ENCODE measurements at regions not wholly inside any gene's neighbourhood (a gene's known extent, or its start where the extent isn't known, plus 50 kb on each side); places are given as distances from the start of the nearest gene placed in this dataset.

- H3K36me3 ChIP-seq (ENCODE audit: insufficient read depth): no peaks in the 10 kb centered on the region
- 0 out of 2 replicates have a peak, but pooled peaks cover 4% of the 10 kb centered on the region for H3F3A ChIP-seq (replicated peaks; ENCODE audit: low read depth)
- H4K20me1 ChIP-seq (replicated peaks; ENCODE audit: insufficient read depth): no peaks in the 10 kb centered on the region
- no peaks in the 10 kb centered on the region for H3K9me3 Mint-ChIP-seq
- peaks cover 7% of the 10 kb centered on the region for H3K4me1 ChIP-seq (ENCODE audit: insufficient read depth)
- peaks cover 17% of the 10 kb centered on the region for H3K4me1 Mint-ChIP-seq
- no peaks in the 10 kb centered on the region for H3K79me2 ChIP-seq (replicated peaks; ENCODE audit: insufficient read depth)
- H2AFZ ChIP-seq: no peak overlapping the region
- no peak overlapping the region for H3K4me3 Mint-ChIP-seq
- H3K4me2 ChIP-seq: no peak overlapping the region
- no peaks in the 10 kb centered on the region for H3K27me3 ChIP-seq (ENCODE audit: insufficient read depth)
- H3K36me3 Mint-ChIP-seq (ENCODE audit: low read depth): peaks cover 5% of the 10 kb centered on the region; the same call in 1 of the 3 replicates
- peaks cover 7% of the 10 kb centered on the region for H3K27me3 Mint-ChIP-seq (ENCODE audit: insufficient read depth, low read depth, poor library complexity)
- TF ChIP-seq NANOG (IDR thresholded peaks at IDR 0.05; ENCODE audit: borderline replicate concordance) (no peak), CREB1 (CRISPR knock-in tag; IDR thresholded peaks at IDR 0.05; ENCODE audit: low read depth) (no peak), POLR2AphosphoS5 (IDR thresholded peaks at IDR 0.05; ENCODE audit: low read depth) (no peak), EZH2phosphoT487 (IDR thresholded peaks at IDR 0.05; ENCODE audit: unreplicated experiment) (no peak), STAT1 (IDR thresholded peaks at IDR 0.05; ENCODE audit: unreplicated experiment) (no peak), ZNF331 (CRISPR knock-in tag; IDR thresholded peaks at IDR 0.05; ENCODE audit: low read depth) (no peak), EZH2 (IDR thresholded peaks at IDR 0.05; ENCODE audit: low read depth, unreplicated experiment) (no peak), ZNF114 (CRISPR knock-in tag; IDR thresholded peaks at IDR 0.05) (no peak), JUNB (IDR thresholded peaks at IDR 0.05; ENCODE audit: unreplicated experiment) (no peak)
- TF ChIP-seq, protein P1, sequence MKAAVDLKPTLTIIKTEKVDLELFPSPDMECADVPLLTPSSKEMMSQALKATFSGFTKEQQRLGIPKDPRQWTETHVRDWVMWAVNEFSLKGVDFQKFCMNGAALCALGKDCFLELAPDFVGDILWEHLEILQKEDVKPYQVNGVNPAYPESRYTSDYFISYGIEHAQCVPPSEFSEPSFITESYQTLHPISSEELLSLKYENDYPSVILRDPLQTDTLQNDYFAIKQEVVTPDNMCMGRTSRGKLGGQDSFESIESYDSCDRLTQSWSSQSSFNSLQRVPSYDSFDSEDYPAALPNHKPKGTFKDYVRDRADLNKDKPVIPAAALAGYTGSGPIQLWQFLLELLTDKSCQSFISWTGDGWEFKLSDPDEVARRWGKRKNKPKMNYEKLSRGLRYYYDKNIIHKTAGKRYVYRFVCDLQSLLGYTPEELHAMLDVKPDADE (IDR thresholded peaks at IDR 0.05): no peak
- TF ChIP-seq, protein P2, sequence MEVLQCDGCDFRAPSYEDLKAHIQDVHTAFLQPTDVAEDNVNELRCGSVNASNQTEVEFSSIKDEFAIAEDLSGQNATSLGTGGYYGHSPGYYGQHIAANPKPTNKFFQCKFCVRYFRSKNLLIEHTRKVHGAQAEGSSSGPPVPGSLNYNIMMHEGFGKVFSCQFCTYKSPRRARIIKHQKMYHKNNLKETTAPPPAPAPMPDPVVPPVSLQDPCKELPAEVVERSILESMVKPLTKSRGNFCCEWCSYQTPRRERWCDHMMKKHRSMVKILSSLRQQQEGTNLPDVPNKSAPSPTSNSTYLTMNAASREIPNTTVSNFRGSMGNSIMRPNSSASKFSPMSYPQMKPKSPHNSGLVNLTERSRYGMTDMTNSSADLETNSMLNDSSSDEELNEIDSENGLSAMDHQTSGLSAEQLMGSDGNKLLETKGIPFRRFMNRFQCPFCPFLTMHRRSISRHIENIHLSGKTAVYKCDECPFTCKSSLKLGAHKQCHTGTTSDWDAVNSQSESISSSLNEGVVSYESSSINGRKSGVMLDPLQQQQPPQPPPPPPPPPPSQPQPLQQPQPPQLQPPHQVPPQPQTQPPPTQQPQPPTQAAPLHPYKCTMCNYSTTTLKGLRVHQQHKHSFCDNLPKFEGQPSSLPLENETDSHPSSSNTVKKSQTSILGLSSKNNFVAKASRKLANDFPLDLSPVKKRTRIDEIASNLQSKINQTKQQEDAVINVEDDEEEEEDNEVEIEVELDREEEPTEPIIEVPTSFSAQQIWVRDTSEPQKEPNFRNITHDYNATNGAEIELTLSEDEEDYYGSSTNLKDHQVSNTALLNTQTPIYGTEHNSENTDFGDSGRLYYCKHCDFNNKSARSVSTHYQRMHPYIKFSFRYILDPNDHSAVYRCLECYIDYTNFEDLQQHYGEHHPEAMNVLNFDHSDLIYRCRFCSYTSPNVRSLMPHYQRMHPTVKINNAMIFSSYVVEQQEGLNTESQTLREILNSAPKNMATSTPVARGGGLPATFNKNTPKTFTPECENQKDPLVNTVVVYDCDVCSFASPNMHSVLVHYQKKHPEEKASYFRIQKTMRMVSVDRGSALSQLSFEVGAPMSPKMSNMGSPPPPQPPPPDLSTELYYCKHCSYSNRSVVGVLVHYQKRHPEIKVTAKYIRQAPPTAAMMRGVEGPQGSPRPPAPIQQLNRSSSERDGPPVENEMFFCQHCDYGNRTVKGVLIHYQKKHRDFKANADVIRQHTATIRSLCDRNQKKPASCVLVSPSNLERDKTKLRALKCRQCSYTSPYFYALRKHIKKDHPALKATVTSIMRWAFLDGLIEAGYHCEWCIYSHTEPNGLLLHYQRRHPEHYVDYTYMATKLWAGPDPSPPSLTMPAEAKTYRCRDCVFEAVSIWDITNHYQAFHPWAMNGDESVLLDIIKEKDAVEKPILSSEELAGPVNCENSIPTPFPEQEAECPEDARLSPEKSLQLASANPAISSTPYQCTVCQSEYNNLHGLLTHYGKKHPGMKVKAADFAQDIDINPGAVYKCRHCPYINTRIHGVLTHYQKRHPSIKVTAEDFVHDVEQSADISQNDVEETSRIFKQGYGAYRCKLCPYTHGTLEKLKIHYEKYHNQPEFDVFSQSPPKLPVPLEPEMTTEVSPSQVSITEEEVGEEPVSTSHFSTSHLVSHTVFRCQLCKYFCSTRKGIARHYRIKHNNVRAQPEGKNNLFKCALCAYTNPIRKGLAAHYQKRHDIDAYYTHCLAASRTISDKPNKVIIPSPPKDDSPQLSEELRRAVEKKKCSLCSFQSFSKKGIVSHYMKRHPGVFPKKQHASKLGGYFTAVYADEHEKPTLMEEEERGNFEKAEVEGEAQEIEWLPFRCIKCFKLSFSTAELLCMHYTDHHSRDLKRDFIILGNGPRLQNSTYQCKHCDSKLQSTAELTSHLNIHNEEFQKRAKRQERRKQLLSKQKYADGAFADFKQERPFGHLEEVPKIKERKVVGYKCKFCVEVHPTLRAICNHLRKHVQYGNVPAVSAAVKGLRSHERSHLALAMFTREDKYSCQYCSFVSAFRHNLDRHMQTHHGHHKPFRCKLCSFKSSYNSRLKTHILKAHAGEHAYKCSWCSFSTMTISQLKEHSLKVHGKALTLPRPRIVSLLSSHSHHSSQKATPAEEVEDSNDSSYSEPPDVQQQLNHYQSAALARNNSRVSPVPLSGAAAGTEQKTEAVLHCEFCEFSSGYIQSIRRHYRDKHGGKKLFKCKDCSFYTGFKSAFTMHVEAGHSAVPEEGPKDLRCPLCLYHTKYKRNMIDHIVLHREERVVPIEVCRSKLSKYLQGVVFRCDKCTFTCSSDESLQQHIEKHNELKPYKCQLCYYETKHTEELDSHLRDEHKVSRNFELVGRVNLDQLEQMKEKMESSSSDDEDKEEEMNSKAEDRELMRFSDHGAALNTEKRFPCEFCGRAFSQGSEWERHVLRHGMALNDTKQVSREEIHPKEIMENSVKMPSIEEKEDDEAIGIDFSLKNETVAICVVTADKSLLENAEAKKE (CRISPR knock-in tag; IDR thresholded peaks at IDR 0.05): no peak
- TF ChIP-seq, protein P3, sequence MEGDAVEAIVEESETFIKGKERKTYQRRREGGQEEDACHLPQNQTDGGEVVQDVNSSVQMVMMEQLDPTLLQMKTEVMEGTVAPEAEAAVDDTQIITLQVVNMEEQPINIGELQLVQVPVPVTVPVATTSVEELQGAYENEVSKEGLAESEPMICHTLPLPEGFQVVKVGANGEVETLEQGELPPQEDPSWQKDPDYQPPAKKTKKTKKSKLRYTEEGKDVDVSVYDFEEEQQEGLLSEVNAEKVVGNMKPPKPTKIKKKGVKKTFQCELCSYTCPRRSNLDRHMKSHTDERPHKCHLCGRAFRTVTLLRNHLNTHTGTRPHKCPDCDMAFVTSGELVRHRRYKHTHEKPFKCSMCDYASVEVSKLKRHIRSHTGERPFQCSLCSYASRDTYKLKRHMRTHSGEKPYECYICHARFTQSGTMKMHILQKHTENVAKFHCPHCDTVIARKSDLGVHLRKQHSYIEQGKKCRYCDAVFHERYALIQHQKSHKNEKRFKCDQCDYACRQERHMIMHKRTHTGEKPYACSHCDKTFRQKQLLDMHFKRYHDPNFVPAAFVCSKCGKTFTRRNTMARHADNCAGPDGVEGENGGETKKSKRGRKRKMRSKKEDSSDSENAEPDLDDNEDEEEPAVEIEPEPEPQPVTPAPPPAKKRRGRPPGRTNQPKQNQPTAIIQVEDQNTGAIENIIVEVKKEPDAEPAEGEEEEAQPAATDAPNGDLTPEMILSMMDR (conservative IDR thresholded peaks at IDR 0.05; ENCODE audit: low read depth in 2 of 2): no peak
- TF ChIP-seq, protein P4, sequence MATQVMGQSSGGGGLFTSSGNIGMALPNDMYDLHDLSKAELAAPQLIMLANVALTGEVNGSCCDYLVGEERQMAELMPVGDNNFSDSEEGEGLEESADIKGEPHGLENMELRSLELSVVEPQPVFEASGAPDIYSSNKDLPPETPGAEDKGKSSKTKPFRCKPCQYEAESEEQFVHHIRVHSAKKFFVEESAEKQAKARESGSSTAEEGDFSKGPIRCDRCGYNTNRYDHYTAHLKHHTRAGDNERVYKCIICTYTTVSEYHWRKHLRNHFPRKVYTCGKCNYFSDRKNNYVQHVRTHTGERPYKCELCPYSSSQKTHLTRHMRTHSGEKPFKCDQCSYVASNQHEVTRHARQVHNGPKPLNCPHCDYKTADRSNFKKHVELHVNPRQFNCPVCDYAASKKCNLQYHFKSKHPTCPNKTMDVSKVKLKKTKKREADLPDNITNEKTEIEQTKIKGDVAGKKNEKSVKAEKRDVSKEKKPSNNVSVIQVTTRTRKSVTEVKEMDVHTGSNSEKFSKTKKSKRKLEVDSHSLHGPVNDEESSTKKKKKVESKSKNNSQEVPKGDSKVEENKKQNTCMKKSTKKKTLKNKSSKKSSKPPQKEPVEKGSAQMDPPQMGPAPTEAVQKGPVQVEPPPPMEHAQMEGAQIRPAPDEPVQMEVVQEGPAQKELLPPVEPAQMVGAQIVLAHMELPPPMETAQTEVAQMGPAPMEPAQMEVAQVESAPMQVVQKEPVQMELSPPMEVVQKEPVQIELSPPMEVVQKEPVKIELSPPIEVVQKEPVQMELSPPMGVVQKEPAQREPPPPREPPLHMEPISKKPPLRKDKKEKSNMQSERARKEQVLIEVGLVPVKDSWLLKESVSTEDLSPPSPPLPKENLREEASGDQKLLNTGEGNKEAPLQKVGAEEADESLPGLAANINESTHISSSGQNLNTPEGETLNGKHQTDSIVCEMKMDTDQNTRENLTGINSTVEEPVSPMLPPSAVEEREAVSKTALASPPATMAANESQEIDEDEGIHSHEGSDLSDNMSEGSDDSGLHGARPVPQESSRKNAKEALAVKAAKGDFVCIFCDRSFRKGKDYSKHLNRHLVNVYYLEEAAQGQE (IDR thresholded peaks at IDR 0.05; ENCODE audit: unreplicated experiment): no peak
- no peak overlapping the region for H3K27ac Mint-ChIP-seq
- H3K27ac ChIP-seq (ENCODE audit: low read depth): no peak overlapping the region
- DNase-seq (ENCODE audit: low spot score): no peak
- H3K4me3 ChIP-seq: no peak overlapping the region
- peaks cover 33% of the 10 kb centered on the region for H3K9me2 ChIP-seq (ENCODE audit: insufficient read depth)
- ATAC-seq: no peak
Measured at GRCh38 chr12:11595080-11595479, 54.4 kb upstream of the ETV6 start.
